ENCODE measurements at regions not wholly inside any gene's neighbourhood (a gene's known extent, or its start where the extent isn't known, plus 50 kb on each side); places are given as distances from the start of the nearest gene placed in this dataset.

- TF ChIP-seq, protein P1, sequence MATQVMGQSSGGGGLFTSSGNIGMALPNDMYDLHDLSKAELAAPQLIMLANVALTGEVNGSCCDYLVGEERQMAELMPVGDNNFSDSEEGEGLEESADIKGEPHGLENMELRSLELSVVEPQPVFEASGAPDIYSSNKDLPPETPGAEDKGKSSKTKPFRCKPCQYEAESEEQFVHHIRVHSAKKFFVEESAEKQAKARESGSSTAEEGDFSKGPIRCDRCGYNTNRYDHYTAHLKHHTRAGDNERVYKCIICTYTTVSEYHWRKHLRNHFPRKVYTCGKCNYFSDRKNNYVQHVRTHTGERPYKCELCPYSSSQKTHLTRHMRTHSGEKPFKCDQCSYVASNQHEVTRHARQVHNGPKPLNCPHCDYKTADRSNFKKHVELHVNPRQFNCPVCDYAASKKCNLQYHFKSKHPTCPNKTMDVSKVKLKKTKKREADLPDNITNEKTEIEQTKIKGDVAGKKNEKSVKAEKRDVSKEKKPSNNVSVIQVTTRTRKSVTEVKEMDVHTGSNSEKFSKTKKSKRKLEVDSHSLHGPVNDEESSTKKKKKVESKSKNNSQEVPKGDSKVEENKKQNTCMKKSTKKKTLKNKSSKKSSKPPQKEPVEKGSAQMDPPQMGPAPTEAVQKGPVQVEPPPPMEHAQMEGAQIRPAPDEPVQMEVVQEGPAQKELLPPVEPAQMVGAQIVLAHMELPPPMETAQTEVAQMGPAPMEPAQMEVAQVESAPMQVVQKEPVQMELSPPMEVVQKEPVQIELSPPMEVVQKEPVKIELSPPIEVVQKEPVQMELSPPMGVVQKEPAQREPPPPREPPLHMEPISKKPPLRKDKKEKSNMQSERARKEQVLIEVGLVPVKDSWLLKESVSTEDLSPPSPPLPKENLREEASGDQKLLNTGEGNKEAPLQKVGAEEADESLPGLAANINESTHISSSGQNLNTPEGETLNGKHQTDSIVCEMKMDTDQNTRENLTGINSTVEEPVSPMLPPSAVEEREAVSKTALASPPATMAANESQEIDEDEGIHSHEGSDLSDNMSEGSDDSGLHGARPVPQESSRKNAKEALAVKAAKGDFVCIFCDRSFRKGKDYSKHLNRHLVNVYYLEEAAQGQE (IDR thresholded peaks at IDR 0.05; ENCODE audit: insufficient replicate concordance, low read depth): no peak
- TF ChIP-seq POLR2AphosphoS5 (IDR thresholded peaks at IDR 0.05; ENCODE audit: low read depth) (no peak), GABPA (IDR thresholded peaks at IDR 0.05; ENCODE audit: low read depth) (no peak), SPI1 (IDR thresholded peaks at IDR 0.05; ENCODE audit: borderline replicate concordance, low read depth) (no peak), CTCF (IDR thresholded peaks at IDR 0.05; ENCODE audit: insufficient read depth, low read length) (no peak)
These were observed 359.8 kb downstream of the ZNF326 start for GRCh38 chr1:90354704-90355103.

DNA sequence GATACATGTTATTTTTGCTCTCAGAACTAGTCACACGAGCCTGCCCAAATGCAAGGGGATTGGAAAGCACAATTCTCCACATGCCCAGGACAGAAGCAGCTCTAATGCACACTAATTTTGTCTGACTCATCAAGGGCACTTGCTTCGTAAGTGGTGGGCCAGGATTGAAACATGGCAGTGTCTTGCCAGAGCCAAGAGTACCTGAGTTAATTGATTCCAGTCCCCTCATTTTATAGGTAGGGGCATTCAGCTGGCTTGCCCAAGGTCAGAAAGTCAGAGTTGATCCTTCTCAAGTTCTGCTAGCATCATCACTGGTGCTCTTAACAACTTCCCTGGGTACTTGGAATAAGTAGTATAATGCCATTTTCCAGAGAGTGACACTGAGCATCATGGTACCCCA is 356.1 kb downstream of the ZNF326 start:
- Histone ChIP-seq H3K4me3 (replicated peaks; ENCODE audit: insufficient read depth, low read length) (no peak overlapping the region), H3K27me3 (ENCODE audit: insufficient read depth, poor library complexity, severe bottlenecking) (no peaks in the 10 kb centered on the region), H3K27ac (replicated peaks) (no peak overlapping the region)
- no peak for DNase-seq (ENCODE audit: low read depth in 1 of 2, low spot score in 1 of 2)
- no peak for TF ChIP-seq CTCF (IDR thresholded peaks at IDR 0.05; ENCODE audit: insufficient read depth, low read length)
- TF ChIP-seq, protein P1 (IDR thresholded peaks at IDR 0.05; ENCODE audit: insufficient replicate concordance, low read depth): no peak
- TF ChIP-seq POLR2AphosphoS5 (IDR thresholded peaks at IDR 0.05; ENCODE audit: low read depth): no peak
- TF ChIP-seq GABPA (IDR thresholded peaks at IDR 0.05; ENCODE audit: low read depth): no peak
- no peak for TF ChIP-seq SPI1 (IDR thresholded peaks at IDR 0.05; ENCODE audit: borderline replicate concordance, low read depth)

More at GRCh38 chr1:90354704-90355103, 359.8 kb downstream of the ZNF326 start:
- no peak overlapping the region for H3K27ac ChIP-seq (replicated peaks)
- no peak overlapping the region for H3K4me3 ChIP-seq (replicated peaks; ENCODE audit: insufficient read depth, low read length)
- no peak for DNase-seq (ENCODE audit: low read depth in 1 of 2, low spot score in 1 of 2)
- H3K27me3 ChIP-seq (ENCODE audit: insufficient read depth, poor library complexity, severe bottlenecking): no peaks in the 10 kb centered on the region

- no peak for DNase-seq (ENCODE audit: low read depth in 1 of 2, low spot score in 1 of 2)
- H3K27ac ChIP-seq (replicated peaks): no peak overlapping the region
- H3K27me3 ChIP-seq (ENCODE audit: insufficient read depth, poor library complexity, severe bottlenecking): no peaks in the 10 kb centered on the region
- no peak for TF ChIP-seq POLR2AphosphoS5 (IDR thresholded peaks at IDR 0.05; ENCODE audit: low read depth)
- TF ChIP-seq CTCF (IDR thresholded peaks at IDR 0.05; ENCODE audit: insufficient read depth, low read length): no peak
- no peak for TF ChIP-seq GABPA (IDR thresholded peaks at IDR 0.05; ENCODE audit: low read depth)
- no peak for TF ChIP-seq SPI1 (IDR thresholded peaks at IDR 0.05; ENCODE audit: borderline replicate concordance, low read depth)
- TF ChIP-seq, protein P1 (IDR thresholded peaks at IDR 0.05; ENCODE audit: insufficient replicate concordance, low read depth): no peak
- H3K4me3 ChIP-seq (replicated peaks; ENCODE audit: insufficient read depth, low read length): no peak overlapping the region
These were observed 354.6 kb downstream of the ZNF326 start for GRCh38 chr1:90349510-90349909.

Measured in HL-60 (cell line).